Activated naive CD4-positive, alpha-beta T cell treated with Interleukin-2 at 50 U/mL for 16 hours (primary cell): ENCODE measurements at regions not wholly inside any gene's neighbourhood (a gene's known extent, or its start where the extent isn't known, plus 50 kb on each side); places are given as distances from the start of the nearest gene placed in this dataset.

Experiments
- DNase-seq: peaks from one replicate; pipeline ENCODE4 v3.0.0-alpha.2; 2020

- peak; percentile 6 for DNase-seq
Observed at GRCh38 chr6:40788661-40789655, 201.8 kb upstream of the LRFN2 start.

- no peak for DNase-seq
Observed at GRCh38 chr6:40782355-40782754, 195.2 kb upstream of the LRFN2 start.

- DNase-seq = no peak
Observed at GRCh38 chr6:40780637-40781036, 193.5 kb upstream of the LRFN2 start.

GRCh38 chr6:40779409-40779808 is 192.2 kb upstream of the LRFN2 start:
- no peak for DNase-seq

- DNase-seq = no peak
Observed at GRCh38 chr6:40778918-40779317, 191.8 kb upstream of the LRFN2 start.

- no peak for DNase-seq
Observed at GRCh38 chr6:40778196-40778595, 191.0 kb upstream of the LRFN2 start.

DNA sequence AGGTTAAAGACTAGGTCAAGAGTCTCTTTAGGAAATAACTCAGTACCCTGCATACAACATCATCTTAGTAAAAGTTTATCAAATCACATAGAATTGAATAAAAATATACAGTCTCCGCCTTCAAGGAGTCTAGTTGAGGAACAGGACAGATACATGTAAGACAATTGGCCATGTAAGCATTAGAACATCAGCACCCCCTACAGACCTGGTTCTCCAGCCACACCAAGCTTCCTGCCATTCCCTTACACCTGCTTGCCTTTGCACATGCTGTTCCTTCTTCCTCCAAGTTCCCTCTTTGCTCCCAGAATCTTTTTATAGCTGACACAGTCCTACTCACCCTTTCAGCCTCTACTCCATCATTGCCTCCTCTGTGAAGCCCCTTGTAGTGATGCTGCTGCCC is 187.8 kb upstream of the LRFN2 start:
- DNase-seq = no peak

- DNase-seq = no peak
Observed at GRCh38 chr6:40770794-40771193, 183.6 kb upstream of the LRFN2 start.

- DNase-seq = no peak
Observed at GRCh38 chr6:40764726-40765125, 177.6 kb upstream of the LRFN2 start.

GRCh38 chr6:40762981-40763380 is 175.8 kb upstream of the LRFN2 start:
- no peak for DNase-seq

DNA sequence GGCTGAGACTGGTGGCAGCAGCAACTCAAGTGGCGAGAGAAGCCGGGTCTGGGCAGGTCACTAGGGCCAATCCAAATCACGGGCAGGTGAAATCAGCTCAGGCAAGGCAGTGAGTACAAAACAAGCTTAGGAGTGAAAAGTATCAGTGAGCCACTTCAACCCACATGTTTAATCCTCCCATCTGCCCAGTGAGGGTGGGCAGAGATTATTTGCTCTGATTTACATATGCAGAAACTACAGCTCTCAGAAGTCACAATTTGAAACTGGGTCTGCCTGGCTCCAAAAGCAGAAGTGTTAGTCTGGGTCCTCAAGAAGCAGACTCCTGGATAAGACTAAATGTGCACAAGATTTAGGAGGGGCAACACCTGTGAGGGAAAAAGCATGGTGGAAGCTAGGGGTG is 173.7 kb upstream of the LRFN2 start:
- no peak for DNase-seq

GRCh38 chr6:40759838-40760237 is 172.7 kb upstream of the LRFN2 start:
- no peak for DNase-seq

- no peak for DNase-seq
Observed at GRCh38 chr6:40759264-40759663, 172.1 kb upstream of the LRFN2 start.

DNA sequence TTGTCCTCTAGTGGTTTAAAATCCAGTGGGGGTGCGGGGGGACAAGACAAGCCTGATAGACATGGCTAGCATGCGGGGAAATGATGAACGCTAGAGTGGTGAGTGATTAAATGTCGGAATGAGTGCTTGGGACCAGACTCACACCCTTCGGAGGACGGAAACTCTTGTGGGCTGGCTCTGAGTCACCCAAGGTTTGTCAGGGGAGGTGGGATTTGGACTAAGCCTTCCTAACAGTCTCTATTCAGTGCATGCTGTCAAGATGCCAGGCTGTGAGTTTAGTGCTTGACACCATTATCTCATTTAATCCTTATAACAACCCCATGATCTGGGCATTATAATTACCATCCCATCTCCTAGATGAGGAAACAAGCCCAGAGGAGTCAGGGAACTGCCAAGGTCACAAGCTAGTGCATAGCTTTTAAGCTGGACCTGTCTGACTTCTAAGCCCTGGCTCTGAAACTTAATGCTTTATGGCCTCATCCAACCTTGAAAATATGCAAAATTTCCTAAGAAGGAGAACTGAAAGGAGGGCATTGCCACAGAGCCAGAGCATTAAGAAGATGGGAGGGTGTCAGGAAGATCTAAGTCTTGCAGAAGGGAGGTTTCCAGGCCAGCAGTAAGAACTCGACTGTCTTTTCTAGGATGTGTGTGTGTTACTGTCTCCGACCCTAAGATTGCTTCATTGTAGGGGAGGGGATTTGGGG is 168.7 kb upstream of the LRFN2 start:
- DNase-seq = no peak

- no peak for DNase-seq
Observed at GRCh38 chr6:40755046-40755681, 168.0 kb upstream of the LRFN2 start.

DNA sequence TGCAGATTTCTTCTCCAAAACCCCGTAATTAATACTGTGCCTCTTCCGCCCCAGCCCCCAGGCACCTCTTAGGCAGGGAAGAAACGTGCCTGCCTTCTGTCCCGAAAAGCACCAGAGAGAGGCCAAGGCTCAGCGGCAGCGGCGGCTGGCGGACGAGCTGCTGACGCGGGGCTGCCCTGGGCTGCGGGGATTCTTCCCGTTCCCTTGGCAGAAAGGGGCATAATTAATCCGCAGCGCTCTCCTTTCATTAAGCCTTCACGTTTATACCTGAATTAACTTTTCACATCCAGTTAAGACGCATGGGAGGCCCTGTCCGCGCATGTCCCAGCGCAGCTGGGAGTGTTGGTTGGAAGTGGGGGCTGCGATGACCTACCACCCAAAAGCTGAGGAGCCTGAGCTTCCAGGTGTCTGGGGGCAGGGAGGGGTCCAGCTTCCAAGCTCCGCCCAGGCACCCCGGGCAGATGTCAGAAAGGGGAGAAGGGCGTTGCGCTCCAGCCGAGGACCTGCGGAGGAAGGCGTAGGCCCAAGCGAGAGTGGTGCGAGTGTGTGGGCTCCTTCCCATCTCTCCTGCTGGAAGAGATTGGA is 167.4 kb upstream of the LRFN2 start:
- no peak for DNase-seq

DNA sequence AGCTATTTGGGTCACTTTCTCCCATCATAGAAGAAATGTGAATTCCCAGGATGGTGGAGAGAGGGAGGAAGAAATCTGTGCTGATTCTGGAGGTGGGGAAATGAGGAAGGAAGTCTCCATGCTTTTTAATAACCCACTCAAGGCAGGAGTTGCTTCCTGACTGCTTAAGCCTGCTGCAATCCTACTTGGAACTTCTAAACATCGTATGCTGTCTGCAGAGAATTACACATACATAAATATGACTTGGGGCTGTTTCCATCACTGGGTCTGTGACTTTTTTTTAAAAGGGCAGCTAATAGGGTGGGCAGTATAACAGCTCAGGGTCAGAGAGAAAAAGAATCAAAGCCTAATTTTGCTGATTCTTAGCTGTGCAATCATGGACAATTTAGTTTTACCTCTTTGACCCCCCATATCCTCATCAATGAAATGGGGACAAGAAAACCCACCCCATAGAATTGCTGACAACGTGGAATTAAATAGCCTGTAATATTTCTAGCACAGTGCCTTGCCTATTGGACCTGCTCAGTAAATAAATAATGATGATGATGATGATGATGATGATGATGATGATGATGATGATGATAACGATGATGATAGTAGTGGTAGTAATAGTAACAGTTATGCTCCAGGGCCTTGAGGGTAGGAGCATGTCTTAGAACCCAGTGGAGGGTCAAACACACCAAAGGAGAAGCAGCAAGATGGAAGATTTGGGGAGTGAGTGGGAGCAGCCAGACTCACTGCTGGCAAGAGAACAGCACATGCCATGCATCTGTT is 166.7 kb upstream of the LRFN2 start:
- DNase-seq = no peak

DNA sequence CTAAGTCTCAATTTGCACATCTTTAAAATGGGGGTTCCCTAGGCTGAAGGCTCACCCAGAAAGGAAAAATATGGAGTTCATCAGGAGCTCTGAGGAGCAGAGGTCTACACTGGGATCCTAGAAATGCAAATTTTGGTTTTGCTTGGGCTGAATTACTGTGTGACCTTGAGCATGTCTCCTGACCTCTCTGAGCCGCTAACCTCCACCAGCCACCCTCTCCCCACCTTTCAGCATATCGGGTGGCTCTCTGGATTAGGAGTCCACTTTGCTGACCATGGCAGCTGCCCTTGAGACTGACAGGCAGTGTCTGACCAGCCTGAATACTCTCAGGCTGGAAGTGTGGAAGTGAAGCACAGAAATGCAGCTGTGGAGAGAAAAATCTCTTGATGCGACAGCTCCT is 165.9 kb upstream of the LRFN2 start:
- no peak for DNase-seq

GRCh38 chr6:40744835-40745234 is 157.7 kb upstream of the LRFN2 start:
- DNase-seq = no peak

GRCh38 chr6:40743690-40744446 is 156.7 kb upstream of the LRFN2 start:
- no peak for DNase-seq

- no peak for DNase-seq
Observed at GRCh38 chr6:40743226-40743625, 156.1 kb upstream of the LRFN2 start.

DNA sequence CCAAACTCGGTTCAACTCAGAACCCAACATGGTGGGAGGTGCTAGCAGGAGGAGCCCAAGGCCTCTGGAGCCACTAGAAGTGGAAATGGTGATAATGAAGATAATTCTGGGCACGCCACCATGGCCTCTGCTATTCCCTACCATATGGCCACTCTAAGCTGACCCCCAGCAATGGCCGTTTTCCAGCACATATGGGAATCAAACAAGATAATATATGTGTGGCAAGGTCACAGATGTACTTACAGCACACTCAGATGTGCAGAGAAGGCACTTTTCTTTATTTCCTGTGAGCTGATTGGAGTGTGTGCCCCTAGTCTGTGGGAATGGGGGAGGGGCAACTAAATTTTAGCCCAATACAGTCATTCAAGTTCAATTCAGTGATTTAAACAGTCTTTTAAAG is 153.4 kb upstream of the LRFN2 start:
- no peak for DNase-seq
